PFSK-1 (cell line): ENCODE measurements at regions not wholly inside any gene's neighbourhood (a gene's known extent, or its start where the extent isn't known, plus 50 kb on each side); places are given as distances from the start of the nearest gene placed in this dataset.

Source experiments
- POLR2AphosphoS5 ChIP-seq: IDR thresholded peaks from 2 replicates; pipeline ENCODE4 v1.6.1; 2012; ENCODE audit warnings: low read depth, mild to moderate bottlenecking, control low read depth, low read length, moderate library complexity
- REST ChIP-seq, 2 experiments: IDR thresholded peaks; 2 replicates each; pipeline versions ENCODE4 v1.6.1 to v1.8.0; 2011 to 2012; ENCODE audit warnings: low read depth in 2 of 2, low read length in 2 of 2, control low read depth in 1 of 2, inconsistent platforms in 1 of 2, mild to moderate bottlenecking in 1 of 2, moderate library complexity in 1 of 2; ENCODE audit not compliant: insufficient read depth in 1 of 2
- TAF1 ChIP-seq: IDR thresholded peaks from 2 replicates; pipeline ENCODE4 v1.6.1; 2012; ENCODE audit warnings: low read length, control low read depth, borderline replicate concordance; ENCODE audit not compliant: insufficient read depth

- TF ChIP-seq POLR2AphosphoS5, result no peak
- no peak for TF ChIP-seq TAF1
- TF ChIP-seq REST (IDR thresholded peaks at IDR 0.05; ENCODE audit: insufficient read depth in 1 of 2, low read depth in 2 of 2, low read length in 2 of 2), result no peak
These were observed 351.3 kb downstream of the CRPPA start for GRCh38 chr7:16069998-16070397.
